B cell (primary cell): ENCODE measurements at regions not wholly inside any gene's neighbourhood (a gene's known extent, or its start where the extent isn't known, plus 50 kb on each side); places are given as distances from the start of the nearest gene placed in this dataset.

Experiments
- ATAC-seq: fragments of 200-7000 bp; cut with Tn5 transposase; one replicate; pipeline ENCODE4 v1.10.0; 2021; ENCODE audit warnings: low read depth, mild to moderate bottlenecking, moderate number of reproducible peaks, moderate library complexity
- CTCF ChIA-PET: fragments of 350-600 bp; sonication (Branson Sonifier 250); formaldehyde crosslinking; loops from one replicate; lab custom pipeline; 2021; ENCODE audit warnings: antibody characterized with exemption, inconsistent platforms; lab: Charles Lee
- POLR2A ChIA-PET: fragments of 350-600 bp; sonication (Branson Sonifier 250); formaldehyde crosslinking; loops from one replicate; lab custom pipeline; 2021; ENCODE audit warnings: antibody characterized with exemption; lab: Charles Lee
- DNase-seq: peaks from one replicate; pipeline ENCODE4 v3.0.0; 2013
- H2AFZ ChIP-seq: 2 replicates; pipeline ENCODE4 v1.6.1; 2012; ENCODE audit warnings: mild to moderate bottlenecking, low read depth, low read length; ENCODE audit not compliant: insufficient read depth, poor library complexity, severe bottlenecking
- H3K27ac ChIP-seq, 2 donors: 1 replicate in 1 of 2; 2 replicates in 1 of 2; pipeline ENCODE4 v1.5.1; 2012 to 2013; ENCODE audit warnings: low read length in 2 of 2, mild to moderate bottlenecking in 2 of 2, moderate library complexity in 1 of 2
- H3K27me3 ChIP-seq, 4 experiments: fragments of 200-600 bp in 1 of 4; sonication (generic) in 1 of 4; replicated peaks in 1 of 4; 1 replicate in 2 of 4; 2 replicates in 2 of 4; pipeline versions ENCODE4 v1.6.1 to v1.7.0; 2013 to 2016; ENCODE audit warnings: low read length in 3 of 4, mild to moderate bottlenecking in 2 of 4, mixed read lengths in 1 of 4, moderate library complexity in 1 of 4; ENCODE audit not compliant: insufficient read depth in 4 of 4, control insufficient read depth in 3 of 4; ENCODE audit errors: control extremely low read depth in 1 of 4
- H3K36me3 ChIP-seq, 2 experiments: replicated peaks in 1 of 2; 1 replicate in 1 of 2; 2 replicates in 1 of 2; pipeline versions ENCODE4 v1.6.1 to v1.7.1; 2013; ENCODE audit warnings: low read length in 1 of 2; ENCODE audit not compliant: insufficient read depth in 2 of 2, control insufficient read depth in 1 of 2; ENCODE audit errors: control extremely low read depth in 1 of 2, extremely low read depth in 1 of 2
- H3K4me1 ChIP-seq, 2 donors: fragments of 200-600 bp in 1 of 2; sonication (generic) in 1 of 2; 1 replicate in 1 of 2; 2 replicates in 1 of 2; pipeline versions ENCODE4 v1.5.1 to v1.6.1; 2013 to 2017; ENCODE audit warnings: low read length in 2 of 2; ENCODE audit not compliant: control insufficient read depth in 2 of 2, insufficient read depth in 2 of 2
- H3K4me2 ChIP-seq: replicated peaks from 2 replicates; pipeline ENCODE3; 2012; ENCODE audit warnings: mild to moderate bottlenecking, low read depth, low read length; ENCODE audit not compliant: poor library complexity, severe bottlenecking
- H3K4me3 ChIP-seq, 5 experiments: fragments of 200-600 bp in 1 of 5; sonication (generic) in 1 of 5; 1 replicate in 3 of 5; 2 replicates in 2 of 5; pipeline versions ENCODE4 v1.5.1 to v1.7.0; 2011 to 2016; ENCODE audit warnings: low read length in 4 of 5, mild to moderate bottlenecking in 4 of 5, low read depth in 2 of 5, control low read depth in 1 of 5, moderate library complexity in 1 of 5; ENCODE audit not compliant: insufficient read depth in 1 of 5; ENCODE audit errors: control extremely low read depth in 1 of 5, extremely low read depth in 1 of 5
- H3K79me2 ChIP-seq: fragments of 200-600 bp; sonication (generic); one replicate; pipeline ENCODE4 v1.6.0; 2016; ENCODE audit warnings: low read length; ENCODE audit not compliant: control insufficient read depth, insufficient read depth
- H3K9ac ChIP-seq: fragments of 200-600 bp; sonication (generic); 2 replicates; pipeline ENCODE4 v1.6.1; 2017; ENCODE audit warnings: mild to moderate bottlenecking, low read length, moderate library complexity
- H3K9me3 ChIP-seq, 3 donors: one replicate each; pipeline versions ENCODE4 v1.6.1 to v1.7.1; 2013; ENCODE audit warnings: low read length in 2 of 3; ENCODE audit not compliant: control insufficient read depth in 2 of 3, insufficient read depth in 1 of 3; ENCODE audit errors: control extremely low read depth in 1 of 3
- H4K20me1 ChIP-seq: 2 replicates; pipeline ENCODE4 v1.6.0; 2012; ENCODE audit warnings: mild to moderate bottlenecking, low read length; ENCODE audit not compliant: insufficient read depth, control insufficient read depth, poor library complexity, severe bottlenecking
- H3K27ac Mint-ChIP-seq: one replicate; pipeline ENCODE4 v1.8.0; 2021; ENCODE audit warnings: mixed read lengths
- H3K27me3 Mint-ChIP-seq: one replicate; pipeline ENCODE4 v1.8.0; 2021; ENCODE audit warnings: mixed read lengths
- H3K4me1 Mint-ChIP-seq: one replicate; pipeline ENCODE4 v1.8.0; 2021; ENCODE audit warnings: mixed read lengths
- H3K4me3 Mint-ChIP-seq: one replicate; pipeline ENCODE4 v1.8.0; 2021; ENCODE audit warnings: mixed read lengths
- H3K9me3 Mint-ChIP-seq: one replicate; pipeline ENCODE4 v1.8.0; 2022; ENCODE audit warnings: mixed read lengths; ENCODE audit not compliant: insufficient read depth
- CTCF ChIP-seq: fragments of 200-600 bp; IDR thresholded peaks from one replicate; pipeline ENCODE4 v1.8.0; 2022; ENCODE audit warnings: antibody characterized with exemption, mild to moderate bottlenecking
- EZH2 ChIP-seq: IDR thresholded peaks from 2 replicates; pipeline ENCODE4 v1.6.1; 2012; ENCODE audit warnings: borderline replicate concordance, low read depth, mild to moderate bottlenecking, moderate library complexity, low read length; ENCODE audit not compliant: insufficient read depth, poor library complexity, severe bottlenecking
- WGBS: methylation state at CpG from one replicate; pipeline ENCODE4 v1.1.5; 2013; ENCODE audit warnings: missing lambda C conversion rate; ENCODE audit not compliant: insufficient coverage; 5-methylcytosine and 5-hydroxymethylcytosine counted together
- intact Hi-C: fragments of 100-400 bp; cut with micrococcal nuclease; formaldehyde crosslinking; loops from one replicate; pipeline ENCODE4 v1.10.0; 2022

GRCh38 chr4:122524176-122524575 lies 67.7 kb upstream of the IL2 start:
- CTCF ChIA-PET = no interaction called here
- no peak overlapping the region for H3K4me2 ChIP-seq
- Mint-ChIP-seq H3K4me3 (no peak overlapping the region), H3K27me3 (peaks cover 10% of the 10 kb centered on the region), H3K4me1 (no peaks in the 10 kb centered on the region), H3K27ac (no peak overlapping the region), H3K9me3 (peaks cover 11% of the 10 kb centered on the region)
- no peak overlapping the region for H3K9ac ChIP-seq
- H3K36me3 ChIP-seq = no peaks in the 10 kb centered on the region
- no peaks in the 10 kb centered on the region for H4K20me1 ChIP-seq
- no peaks in the 10 kb centered on the region for H3K27me3 ChIP-seq
- H3K9me3 ChIP-seq = no peaks in the 10 kb centered on the region
- no peak overlapping the region for H3K4me3 ChIP-seq
- intact Hi-C loops = no loop called here
- TF ChIP-seq EZH2 (no peak), CTCF (no peak)
- DNase-seq = no peak
- no peak overlapping the region for H3K27ac ChIP-seq
- ATAC-seq = no peak
- no peaks in the 10 kb centered on the region for H3K4me1 ChIP-seq
- POLR2A ChIA-PET = no interaction called here
- no peaks in the 10 kb centered on the region for H3K79me2 ChIP-seq
- no peak overlapping the region for H2AFZ ChIP-seq

DNA sequence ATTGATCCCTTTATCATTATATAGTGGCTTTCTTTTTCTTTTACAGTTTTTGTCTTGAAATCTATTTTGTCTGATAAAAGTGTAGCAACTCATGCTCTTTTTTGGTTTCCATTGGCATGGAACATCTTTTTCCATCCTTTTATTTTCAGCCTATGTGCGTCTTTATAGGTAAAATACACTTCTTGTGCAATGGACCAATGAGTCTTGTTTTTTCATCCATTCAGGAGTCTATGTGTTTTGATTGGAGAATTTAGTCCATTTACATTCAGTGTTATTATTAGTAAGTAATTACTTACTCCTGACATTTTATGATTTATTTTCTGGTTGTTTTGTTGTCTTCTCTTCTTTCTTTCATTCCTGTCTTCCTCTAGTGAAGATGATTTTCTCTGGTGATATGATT lies 66.4 kb upstream of the IL2 start:
- intact Hi-C loops = no loop called here
- no peaks in the 10 kb centered on the region for H3K9me3 ChIP-seq
- Mint-ChIP-seq H3K27ac (no peak overlapping the region), H3K4me1 (no peaks in the 10 kb centered on the region), H3K27me3 (peaks cover 8% of the 10 kb centered on the region), H3K4me3 (no peak overlapping the region), H3K9me3 (peaks cover 11% of the 10 kb centered on the region)
- H3K79me2 ChIP-seq = no peaks in the 10 kb centered on the region
- no peaks in the 10 kb centered on the region for H4K20me1 ChIP-seq
- no CpG with 5 or more reads among the region's 1 CpG for WGBS
- no peak for TF ChIP-seq CTCF
- no peak for TF ChIP-seq EZH2
- no peak overlapping the region for H3K27ac ChIP-seq
- H3K4me2 ChIP-seq = no peak overlapping the region
- CTCF ChIA-PET = no interaction called here
- H3K9ac ChIP-seq = no peak overlapping the region
- ATAC-seq = no peak
- no peaks in the 10 kb centered on the region for H3K4me1 ChIP-seq
- no peaks in the 10 kb centered on the region for H3K36me3 ChIP-seq
- no peaks in the 10 kb centered on the region for H3K27me3 ChIP-seq
- H2AFZ ChIP-seq = no peak overlapping the region
- H3K4me3 ChIP-seq = no peak overlapping the region
- POLR2A ChIA-PET = no interaction called here
- no peak for DNase-seq
